SK-N-SH treated with all-trans-retinoic acid at 6 μM for 48 hours (cell line): ENCODE measurements at regions not wholly inside any gene's neighbourhood (a gene's known extent, or its start where the extent isn't known, plus 50 kb on each side); places are given as distances from the start of the nearest gene placed in this dataset.

Source experiments
- ATAC-seq: fragments of 200-7000 bp; cut with Tn5 transposase; 3 replicates; pipeline ENCODE4 v1.9.1; 2020; ENCODE audit warnings: mild to moderate bottlenecking, moderate library complexity
- ARNTL ChIP-seq: fragments of 450-650 bp; formaldehyde crosslinking; IDR thresholded peaks from 2 replicates; pipeline ENCODE4 v1.5.0; 2020; ENCODE audit warnings: low read depth, mild to moderate bottlenecking, moderate library complexity, borderline replicate concordance
- BACH2 ChIP-seq: fragments of 250-450 bp; sonication (Bioruptor Pico); IDR thresholded peaks from 2 replicates; pipeline ENCODE4 v1.9.0; 2021; ENCODE audit warnings: mild to moderate bottlenecking, borderline replicate concordance
- CREB5 ChIP-seq: fragments of 250-450 bp; sonication (Bioruptor Pico); IDR thresholded peaks from 2 replicates; pipeline ENCODE4 v1.5.1; 2020; ENCODE audit warnings: low read depth, mild to moderate bottlenecking, moderate library complexity
- CSDC2 ChIP-seq: fragments of 250-450 bp; sonication (Bioruptor Pico); IDR thresholded peaks from 2 replicates; pipeline ENCODE4 v1.5.0; 2020; ENCODE audit warnings: mild to moderate bottlenecking, moderate library complexity
- ESRRG ChIP-seq: fragments of 250-450 bp; sonication (Bioruptor Pico); IDR thresholded peaks from 2 replicates; pipeline ENCODE4 v1.6.1; 2021; ENCODE audit warnings: mild to moderate bottlenecking
- GLIS3 ChIP-seq: fragments of 250-450 bp; sonication (Bioruptor Pico); IDR thresholded peaks from 2 replicates; pipeline ENCODE4 v1.5.0; 2020; ENCODE audit warnings: mild to moderate bottlenecking, moderate library complexity
- ISL1 ChIP-seq: fragments of 250-450 bp; sonication (Bioruptor Pico); IDR thresholded peaks from 2 replicates; pipeline ENCODE4 v2.1.2; 2022; ENCODE audit warnings: mild to moderate bottlenecking, moderate library complexity
- OSR1 ChIP-seq: fragments of 250-450 bp; sonication (Bioruptor Pico); IDR thresholded peaks from 2 replicates; pipeline ENCODE4 v1.8.0; 2022; ENCODE audit warnings: moderate library complexity, mild to moderate bottlenecking, inconsistent platforms
- PPARA ChIP-seq: fragments of 250-450 bp; sonication (Bioruptor Pico); IDR thresholded peaks from 2 replicates; pipeline ENCODE4 v1.5.0; 2020; ENCODE audit warnings: mild to moderate bottlenecking, borderline replicate concordance
- RARB ChIP-seq: fragments of 250-450 bp; sonication (Bioruptor Pico); IDR thresholded peaks from 2 replicates; pipeline ENCODE4 v1.8.0; 2021; ENCODE audit warnings: mild to moderate bottlenecking, moderate library complexity
- SNAI2 ChIP-seq: fragments of 250-450 bp; sonication (Bioruptor Pico); IDR thresholded peaks from 2 replicates; pipeline ENCODE4 v1.5.0; 2020; ENCODE audit warnings: mild to moderate bottlenecking, moderate library complexity
- TCF4 ChIP-seq: fragments of 250-450 bp; sonication (Bioruptor Pico); IDR thresholded peaks from 2 replicates; pipeline ENCODE4 v1.8.0; 2021; ENCODE audit warnings: mild to moderate bottlenecking, moderate library complexity, borderline replicate concordance
- ZC3H10 ChIP-seq: fragments of 250-450 bp; sonication (Bioruptor Pico); IDR thresholded peaks from 2 replicates; pipeline ENCODE4 v1.5.1; 2021; ENCODE audit warnings: mild to moderate bottlenecking, moderate library complexity
- ZFP30 ChIP-seq: fragments of 450-650 bp; formaldehyde crosslinking; IDR thresholded peaks from 2 replicates; pipeline ENCODE4 v1.5.0; 2022; ENCODE audit warnings: mild to moderate bottlenecking, moderate library complexity
- ZNF565 ChIP-seq: fragments of 450-650 bp; formaldehyde crosslinking; conservative IDR thresholded peaks from 2 replicates; pipeline ENCODE4 v1.5.0; 2020; ENCODE audit warnings: low read depth, mild to moderate bottlenecking, moderate library complexity
- ZNF70 ChIP-seq: fragments of 450-650 bp; formaldehyde crosslinking; IDR thresholded peaks from 2 replicates; pipeline ENCODE4 v1.5.0; 2020; ENCODE audit warnings: mild to moderate bottlenecking, moderate library complexity
- ZNF8 ChIP-seq: fragments of 450-650 bp; formaldehyde crosslinking; IDR thresholded peaks from 2 replicates; pipeline ENCODE4 v1.5.0; 2020; ENCODE audit warnings: mild to moderate bottlenecking, moderate library complexity
- TF ChIP-seq, protein P1 (sequence below): fragments of 250-450 bp; sonication (Bioruptor Pico); IDR thresholded peaks from 2 replicates; pipeline ENCODE4 v1.5.1; 2021; ENCODE audit warnings: mild to moderate bottlenecking, moderate library complexity
- TF ChIP-seq, protein P2 (sequence below): fragments of 250-450 bp; sonication (Bioruptor Pico); IDR thresholded peaks from 2 replicates; pipeline ENCODE4 v1.5.0; 2020; ENCODE audit warnings: mild to moderate bottlenecking, moderate library complexity

DNA sequence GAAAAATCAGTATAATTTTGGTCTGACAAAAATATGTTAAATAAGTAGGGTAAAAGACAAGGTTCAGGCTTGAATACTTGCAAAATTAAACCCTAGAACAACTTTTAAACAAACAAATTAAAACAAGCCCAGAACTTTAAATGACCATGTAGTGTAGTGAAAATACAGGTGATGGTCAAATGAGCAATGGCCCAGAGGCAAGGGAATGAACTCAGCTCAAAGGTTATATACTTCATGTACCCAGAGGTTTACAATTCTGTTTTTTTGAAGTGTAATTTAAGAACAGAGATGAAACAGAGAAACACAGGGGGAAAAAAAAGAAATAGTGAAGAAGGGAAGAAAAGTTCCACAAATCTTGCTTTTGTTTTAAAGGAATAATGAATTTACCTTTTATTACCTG is 949.2 kb downstream of the TRHDE start (continued):
- TF ChIP-seq OSR1 (CRISPR knock-in tag) (no peak), RARB (CRISPR knock-in tag) (no peak), ISL1 (CRISPR knock-in tag) (no peak)
- TF ChIP-seq, protein P1, sequence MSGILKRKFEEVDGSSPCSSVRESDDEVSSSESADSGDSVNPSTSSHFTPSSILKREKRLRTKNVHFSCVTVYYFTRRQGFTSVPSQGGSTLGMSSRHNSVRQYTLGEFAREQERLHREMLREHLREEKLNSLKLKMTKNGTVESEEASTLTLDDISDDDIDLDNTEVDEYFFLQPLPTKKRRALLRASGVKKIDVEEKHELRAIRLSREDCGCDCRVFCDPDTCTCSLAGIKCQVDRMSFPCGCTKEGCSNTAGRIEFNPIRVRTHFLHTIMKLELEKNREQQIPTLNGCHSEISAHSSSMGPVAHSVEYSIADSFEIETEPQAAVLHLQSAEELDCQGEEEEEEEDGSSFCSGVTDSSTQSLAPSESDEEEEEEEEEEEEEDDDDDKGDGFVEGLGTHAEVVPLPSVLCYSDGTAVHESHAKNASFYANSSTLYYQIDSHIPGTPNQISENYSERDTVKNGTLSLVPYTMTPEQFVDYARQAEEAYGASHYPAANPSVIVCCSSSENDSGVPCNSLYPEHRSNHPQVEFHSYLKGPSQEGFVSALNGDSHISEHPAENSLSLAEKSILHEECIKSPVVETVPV (CRISPR knock-in tag): no peak

DNA sequence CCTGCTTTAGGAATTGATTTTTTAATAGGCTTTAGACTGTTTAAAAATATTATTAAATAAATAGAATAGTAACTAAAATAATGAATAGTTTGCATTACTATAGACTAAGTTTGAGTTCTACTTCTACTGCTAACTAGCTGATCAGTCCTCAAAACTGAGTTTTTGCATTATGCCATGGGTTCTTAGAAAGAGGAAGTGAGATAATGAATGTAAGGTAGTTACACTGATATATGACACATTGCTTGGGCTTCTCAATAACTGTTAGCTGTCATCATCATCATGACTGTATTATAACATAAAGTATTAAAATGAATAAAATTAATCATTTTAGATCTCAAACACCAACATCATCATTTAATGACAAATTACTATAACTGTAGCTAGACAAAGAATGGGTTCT is 949.7 kb downstream of the TRHDE start:
- no peak for ATAC-seq
- TF ChIP-seq ZFP30: no peak
- TF ChIP-seq, protein P1 (CRISPR knock-in tag): no peak
- no peak for TF ChIP-seq PPARA (CRISPR knock-in tag)
- TF ChIP-seq ZNF70 (CRISPR knock-in tag): no peak
- TF ChIP-seq CSDC2 (CRISPR knock-in tag): no peak
- TF ChIP-seq ARNTL: no peak
- TF ChIP-seq ZC3H10: no peak
- TF ChIP-seq ZNF565: no peak
- TF ChIP-seq TCF4 (CRISPR knock-in tag): no peak
- no peak for TF ChIP-seq SNAI2 (CRISPR knock-in tag)
- no peak for TF ChIP-seq ESRRG (CRISPR knock-in tag)
- TF ChIP-seq BACH2 (CRISPR knock-in tag): no peak
- no peak for TF ChIP-seq ZNF8
- no peak for TF ChIP-seq ISL1 (CRISPR knock-in tag)
- TF ChIP-seq RARB (CRISPR knock-in tag): no peak
- TF ChIP-seq OSR1 (CRISPR knock-in tag): no peak
- TF ChIP-seq, protein P2, sequence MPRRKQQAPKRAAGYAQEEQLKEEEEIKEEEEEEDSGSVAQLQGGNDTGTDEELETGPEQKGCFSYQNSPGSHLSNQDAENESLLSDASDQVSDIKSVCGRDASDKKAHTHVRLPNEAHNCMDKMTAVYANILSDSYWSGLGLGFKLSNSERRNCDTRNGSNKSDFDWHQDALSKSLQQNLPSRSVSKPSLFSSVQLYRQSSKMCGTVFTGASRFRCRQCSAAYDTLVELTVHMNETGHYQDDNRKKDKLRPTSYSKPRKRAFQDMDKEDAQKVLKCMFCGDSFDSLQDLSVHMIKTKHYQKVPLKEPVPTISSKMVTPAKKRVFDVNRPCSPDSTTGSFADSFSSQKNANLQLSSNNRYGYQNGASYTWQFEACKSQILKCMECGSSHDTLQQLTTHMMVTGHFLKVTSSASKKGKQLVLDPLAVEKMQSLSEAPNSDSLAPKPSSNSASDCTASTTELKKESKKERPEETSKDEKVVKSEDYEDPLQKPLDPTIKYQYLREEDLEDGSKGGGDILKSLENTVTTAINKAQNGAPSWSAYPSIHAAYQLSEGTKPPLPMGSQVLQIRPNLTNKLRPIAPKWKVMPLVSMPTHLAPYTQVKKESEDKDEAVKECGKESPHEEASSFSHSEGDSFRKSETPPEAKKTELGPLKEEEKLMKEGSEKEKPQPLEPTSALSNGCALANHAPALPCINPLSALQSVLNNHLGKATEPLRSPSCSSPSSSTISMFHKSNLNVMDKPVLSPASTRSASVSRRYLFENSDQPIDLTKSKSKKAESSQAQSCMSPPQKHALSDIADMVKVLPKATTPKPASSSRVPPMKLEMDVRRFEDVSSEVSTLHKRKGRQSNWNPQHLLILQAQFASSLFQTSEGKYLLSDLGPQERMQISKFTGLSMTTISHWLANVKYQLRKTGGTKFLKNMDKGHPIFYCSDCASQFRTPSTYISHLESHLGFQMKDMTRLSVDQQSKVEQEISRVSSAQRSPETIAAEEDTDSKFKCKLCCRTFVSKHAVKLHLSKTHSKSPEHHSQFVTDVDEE (CRISPR knock-in tag): no peak
- TF ChIP-seq CREB5: no peak
- TF ChIP-seq, all 23 proteins: peak for 0

GRCh38 chr12:73225371-73225937 is 953.3 kb downstream of the TRHDE start:
- TF ChIP-seq GLIS3 (CRISPR knock-in tag) (no peak), TCF4 (CRISPR knock-in tag) (peak; percentile 87; the same call in 1 of the 2 replicates), ZNF70 (CRISPR knock-in tag) (peak; percentile 66; the same call in 1 of the 2 replicates), RARB (CRISPR knock-in tag) (no peak)
- TF ChIP-seq, protein P2 (CRISPR knock-in tag): peak; percentile 57; the same call in 1 of the 2 replicates
- TF ChIP-seq, protein P1 (CRISPR knock-in tag): 0 out of 2 replicates have a peak, but pooled peaks have one; percentile 35

More at GRCh38 chr12:73225371-73225937, 953.3 kb downstream of the TRHDE start:
- no peak for ATAC-seq
